ENCODE measurements at regions not wholly inside any gene's neighbourhood (a gene's known extent, or its start where the extent isn't known, plus 50 kb on each side); places are given as distances from the start of the nearest gene placed in this dataset.

DNA sequence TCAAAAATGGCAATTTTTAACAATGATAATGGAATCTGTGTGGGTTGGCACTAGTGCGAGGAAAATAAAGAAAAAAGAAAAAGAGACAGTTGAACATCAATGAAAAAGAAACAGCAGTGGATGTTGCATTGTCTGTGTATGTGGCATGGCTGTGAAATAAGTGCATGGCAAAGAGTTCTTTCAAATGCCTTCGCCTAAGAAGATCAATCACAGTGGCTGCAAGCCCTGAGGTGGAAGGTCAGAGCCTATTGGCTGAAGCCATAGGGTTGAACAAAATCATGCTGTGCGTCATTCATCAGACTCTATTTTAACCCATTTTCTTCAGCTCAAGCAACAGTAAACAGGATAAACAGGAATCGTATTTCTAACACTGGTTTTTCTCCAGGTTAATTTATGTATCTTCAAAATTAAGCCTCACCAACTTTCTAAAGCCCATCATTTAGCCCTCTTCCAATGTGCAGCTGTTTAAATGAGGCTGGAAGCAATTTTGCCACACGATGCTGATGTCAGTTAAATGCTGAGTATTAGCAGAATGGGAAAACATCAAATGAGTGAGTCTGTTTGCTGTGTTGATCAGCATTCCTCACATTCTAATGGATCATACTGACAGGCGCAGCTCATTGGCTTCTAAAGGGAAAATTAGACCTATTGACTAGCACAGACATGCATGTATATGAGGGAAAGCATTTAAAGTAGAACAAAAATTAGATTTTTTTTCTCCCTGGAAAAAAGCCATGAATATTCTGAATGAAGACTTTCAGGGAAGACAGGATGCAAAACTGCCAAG, 955.9 kb upstream of the EYS start:
- no peak for DNase-seq

DNA sequence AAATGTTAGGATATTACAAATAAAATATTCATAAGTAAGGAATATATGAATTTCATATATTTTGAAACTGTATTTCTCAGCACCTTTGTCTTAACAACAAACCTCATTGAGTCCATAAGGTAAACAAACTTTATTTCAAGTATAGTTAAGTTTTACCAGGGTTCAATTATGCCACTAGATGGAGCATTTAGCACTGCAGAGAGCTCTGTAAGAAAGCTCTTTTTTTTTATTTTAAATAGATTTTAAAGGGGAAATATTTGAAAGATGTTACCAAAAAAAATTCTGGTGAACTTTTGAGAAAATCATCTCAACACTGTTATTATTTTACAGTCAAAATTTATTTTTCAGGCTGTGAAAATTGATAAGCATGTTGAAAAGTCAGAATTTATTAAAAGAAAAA, 955.2 kb upstream of the EYS start:
- DNase-seq, result no peak

DNA sequence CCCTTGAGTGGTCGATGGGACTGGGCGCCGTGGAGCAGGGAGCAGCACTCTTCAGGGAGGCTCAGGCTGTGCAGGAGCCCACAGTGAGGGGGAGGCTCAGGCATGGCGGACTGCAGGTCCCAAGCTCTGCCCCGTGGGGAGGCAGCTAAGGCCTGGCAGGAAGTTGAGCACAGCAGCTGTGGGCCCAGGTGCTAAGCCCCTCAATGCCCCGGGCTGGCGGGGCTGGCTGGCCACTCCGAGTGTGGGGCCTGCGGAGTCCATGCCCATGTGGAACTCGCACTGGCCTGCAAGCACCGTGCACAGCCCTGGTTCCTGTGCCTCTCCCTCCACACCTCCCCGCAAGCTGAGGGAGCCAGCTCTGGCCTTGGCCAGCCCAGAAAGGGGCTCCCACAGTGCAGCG, 948.4 kb upstream of the EYS start:
- no peak for DNase-seq

DNA sequence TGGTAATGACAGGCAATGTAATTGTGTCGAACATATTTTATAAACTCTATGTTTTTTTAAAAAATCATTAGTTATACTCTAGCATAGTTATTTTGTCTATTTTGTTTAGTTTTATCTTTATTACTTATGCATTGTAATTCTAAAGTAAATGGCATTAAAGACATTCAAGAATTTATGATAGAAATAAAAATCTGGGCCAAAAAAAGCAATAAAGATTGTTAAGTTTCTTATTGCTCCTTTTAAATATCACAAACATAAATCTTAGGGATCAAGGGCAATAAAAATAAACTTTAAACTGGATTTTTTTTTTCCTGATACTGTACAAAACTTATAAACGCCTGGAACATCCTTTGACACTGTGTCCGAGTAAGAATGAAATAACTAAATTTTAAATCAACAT, 931.5 kb upstream of the EYS start:
- no peak for DNase-seq

DNA sequence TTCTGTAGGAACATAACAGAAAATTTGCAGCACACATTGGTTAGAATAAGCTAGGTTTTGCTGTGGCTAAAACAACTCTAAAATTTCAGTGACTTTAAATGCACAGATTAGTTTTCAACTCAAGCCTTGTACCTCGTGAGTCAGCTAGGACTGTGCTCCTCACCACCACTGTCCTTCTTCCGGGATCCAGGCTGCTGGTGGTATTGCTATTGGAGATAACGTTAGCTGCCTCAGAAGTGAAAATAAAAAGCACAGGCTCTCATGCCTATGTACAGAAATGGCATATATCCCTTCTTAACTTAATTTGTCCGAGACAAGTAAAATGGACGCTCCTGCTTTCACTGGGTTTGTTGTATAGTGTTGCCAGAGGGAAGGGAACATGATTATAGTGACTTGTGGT, 931.1 kb upstream of the EYS start:
- no peak for DNase-seq

DNA sequence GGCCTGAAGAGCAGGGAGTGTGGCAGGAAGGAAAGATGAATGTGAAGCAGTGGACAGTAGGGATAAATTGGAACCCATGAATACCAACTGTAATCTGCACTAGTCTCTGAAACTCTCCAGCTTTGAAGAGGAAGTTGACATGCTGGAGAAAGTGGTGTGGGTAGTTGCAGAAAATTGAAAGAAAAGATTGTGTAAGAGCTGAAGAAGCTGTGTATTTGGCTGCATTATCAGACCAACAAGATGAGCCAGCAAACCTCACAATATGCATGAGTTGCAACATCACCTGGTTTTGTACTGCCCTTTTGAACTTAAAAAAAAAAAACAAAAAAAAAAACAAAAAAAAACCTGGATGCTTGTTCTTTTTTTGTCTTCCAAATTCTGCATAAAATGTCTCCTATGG, 921.9 kb upstream of the EYS start:
- DNase-seq, result no peak

DNA sequence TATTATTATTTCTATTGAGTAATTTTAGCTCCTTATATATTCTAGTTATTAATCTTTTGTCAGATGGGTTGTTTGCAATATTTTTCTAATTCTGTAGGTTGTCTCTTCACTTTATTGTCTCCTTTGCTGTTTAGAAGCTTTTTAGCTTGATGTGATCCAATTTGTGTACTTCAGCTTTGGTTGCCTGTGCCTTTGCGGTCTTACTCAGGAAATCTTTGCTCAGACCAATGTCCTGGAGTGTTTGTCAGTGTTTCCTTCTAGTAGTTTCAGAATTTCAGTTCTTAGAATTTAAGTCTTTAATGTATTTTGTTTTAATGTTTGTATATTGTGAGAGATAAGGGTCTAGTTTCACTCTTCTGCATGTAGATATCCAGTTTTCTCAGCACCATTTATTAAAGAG, 916.0 kb upstream of the EYS start:
- no peak for DNase-seq

DNA sequence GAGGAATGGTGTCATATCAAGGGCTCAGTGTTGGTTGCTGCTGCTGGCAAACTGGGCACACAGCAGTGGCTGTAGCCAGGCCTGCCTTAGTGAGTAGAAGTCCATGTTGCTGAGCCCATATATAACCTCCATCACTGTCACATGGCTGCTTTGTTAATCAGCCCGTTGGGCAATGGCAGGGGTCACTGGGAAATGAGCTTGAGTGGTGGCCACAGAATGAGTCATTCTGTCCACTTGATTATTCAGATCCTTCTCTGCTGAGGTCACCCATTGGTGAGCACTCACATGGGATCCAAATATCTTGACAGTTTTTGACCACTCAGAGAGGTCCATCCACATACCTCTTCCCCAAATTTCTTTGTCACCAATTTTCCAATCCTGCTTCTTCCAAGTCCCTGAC, 898.9 kb upstream of the EYS start:
- no peak for DNase-seq

DNA sequence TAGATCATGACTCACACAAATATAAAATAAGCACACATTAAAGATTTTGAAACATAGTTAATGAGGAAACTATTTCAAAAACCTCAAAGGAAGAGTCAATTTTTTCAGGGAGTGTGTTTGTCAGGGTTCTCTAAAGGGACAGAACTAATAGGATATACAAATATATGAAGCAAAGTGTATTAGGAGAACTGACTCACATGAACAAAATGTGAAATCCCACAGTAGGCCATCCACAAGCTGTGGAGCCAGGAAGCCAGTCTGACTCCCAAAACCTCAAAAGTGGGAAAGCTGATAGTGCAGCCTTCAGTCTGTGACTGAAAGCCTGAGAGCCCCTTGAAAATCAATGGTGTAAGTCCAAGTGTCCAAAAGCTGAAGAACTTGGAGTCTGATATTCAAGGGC, 898.0 kb upstream of the EYS start:
- DNase-seq, result no peak

DNA sequence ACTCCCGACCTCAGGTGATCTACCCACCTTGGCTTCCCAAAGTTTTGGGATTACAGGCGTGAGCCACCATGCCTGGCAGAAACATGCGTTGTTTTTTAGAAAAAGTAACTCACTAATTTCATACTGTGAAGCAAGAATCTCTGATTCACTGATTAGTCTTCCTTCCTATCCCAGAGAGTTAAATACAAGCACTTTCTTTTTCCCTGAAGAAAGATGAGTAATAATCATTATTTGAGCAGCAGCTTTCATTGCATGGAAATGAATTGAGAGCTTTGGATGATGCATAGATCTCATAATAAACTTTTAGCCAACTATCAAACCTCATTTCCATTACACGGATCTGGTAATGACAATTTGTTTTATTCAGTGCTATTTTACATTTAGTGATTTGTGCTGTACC, 892.5 kb upstream of the EYS start:
- no peak for DNase-seq

DNA sequence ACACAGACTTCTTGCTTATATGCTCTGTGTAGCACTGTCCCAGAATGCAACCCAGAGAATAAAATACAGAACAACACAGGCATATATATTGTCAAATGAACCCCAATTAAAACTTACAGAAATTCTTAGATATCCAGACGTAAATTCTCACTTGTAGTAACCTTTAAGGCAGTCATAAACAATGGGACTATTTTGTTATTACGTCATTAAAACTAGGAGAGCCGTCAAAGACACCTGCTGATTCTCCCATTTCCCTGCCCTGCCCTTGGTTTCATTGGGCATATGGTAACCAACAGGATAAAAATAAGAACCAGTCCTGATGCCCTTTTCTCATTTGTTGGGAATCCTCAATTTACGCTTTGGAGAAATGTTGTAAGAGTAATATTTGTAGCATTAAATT, 871.3 kb upstream of the EYS start:
- DNase-seq, result no peak

DNA sequence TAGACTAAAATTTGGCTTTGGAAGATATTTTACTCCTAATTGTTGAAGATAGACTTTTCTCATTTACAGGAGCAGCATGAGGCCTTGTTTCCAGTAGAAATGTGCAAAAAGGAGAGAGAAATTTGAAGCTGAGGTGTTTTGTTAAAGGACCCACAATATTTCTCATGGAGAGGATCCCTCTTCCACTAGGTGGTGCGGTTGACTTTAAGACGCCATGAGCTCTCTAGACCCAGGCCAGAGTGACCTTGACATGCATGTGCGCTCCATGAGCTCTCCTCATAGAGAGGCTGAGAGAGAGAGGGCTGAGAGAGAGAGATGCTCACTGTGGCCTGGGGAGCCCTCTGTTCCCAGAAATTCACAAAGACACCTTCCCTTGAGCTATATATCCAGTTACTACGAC, 861.2 kb upstream of the EYS start:
- DNase-seq, result no peak

DNA sequence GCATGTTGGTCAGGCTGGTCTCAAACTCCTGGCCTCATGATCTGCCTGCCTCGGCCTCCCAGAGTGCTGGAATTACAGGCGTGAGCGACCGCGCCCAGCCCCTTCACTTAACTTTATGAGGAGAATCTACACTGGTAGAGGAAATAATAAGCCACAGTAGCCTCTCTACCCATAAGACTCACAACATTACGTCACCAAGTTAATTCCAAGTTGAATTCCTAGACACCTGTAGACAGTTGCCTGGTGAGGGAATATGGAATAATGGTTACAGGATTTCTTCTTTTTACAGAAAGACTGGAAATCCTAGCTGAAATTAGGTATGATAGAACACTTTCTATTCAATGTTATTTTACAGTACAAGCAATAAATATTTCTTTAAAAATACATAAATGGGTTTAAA, 854.5 kb upstream of the EYS start:
- no peak for DNase-seq

DNA sequence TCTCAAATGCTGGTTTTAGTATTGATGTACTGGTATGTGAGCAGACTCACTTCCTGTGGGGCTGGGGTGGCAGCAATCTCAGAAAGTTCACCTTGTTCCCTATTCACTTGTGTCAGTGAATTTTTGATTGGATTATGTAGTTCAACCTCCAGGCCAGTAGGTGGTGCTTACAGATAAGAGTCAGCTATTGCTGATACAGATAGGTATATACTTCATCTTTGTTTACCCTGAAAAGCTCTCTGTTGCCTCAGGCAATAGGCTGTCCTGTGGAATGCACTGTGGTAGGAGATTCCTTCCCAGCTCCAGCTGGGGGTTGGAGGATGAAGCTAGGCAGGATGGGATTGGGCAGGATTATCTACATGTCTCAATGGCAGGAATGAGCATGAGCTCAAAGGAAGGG, 851.2 kb upstream of the EYS start:
- DNase-seq, result no peak

DNA sequence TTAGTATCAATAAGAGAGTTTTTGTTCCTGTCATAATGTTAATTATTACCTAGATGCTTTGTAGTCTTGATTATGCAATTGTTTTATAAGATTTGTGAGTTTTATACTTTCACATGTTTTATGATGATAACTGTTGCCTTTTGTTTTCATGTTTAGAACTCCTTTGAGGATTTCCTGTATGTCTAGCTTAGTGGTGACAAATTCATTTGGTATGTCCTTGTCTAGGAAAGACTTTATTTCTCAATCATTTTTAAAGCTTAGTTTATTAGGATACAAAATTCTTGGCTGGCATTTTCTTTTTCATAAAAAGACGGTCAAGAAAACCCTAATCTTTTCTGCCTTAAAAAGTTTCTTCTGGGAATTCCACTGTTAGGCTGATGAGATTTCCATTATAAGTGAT, 849.9 kb upstream of the EYS start:
- DNase-seq, result no peak

DNA sequence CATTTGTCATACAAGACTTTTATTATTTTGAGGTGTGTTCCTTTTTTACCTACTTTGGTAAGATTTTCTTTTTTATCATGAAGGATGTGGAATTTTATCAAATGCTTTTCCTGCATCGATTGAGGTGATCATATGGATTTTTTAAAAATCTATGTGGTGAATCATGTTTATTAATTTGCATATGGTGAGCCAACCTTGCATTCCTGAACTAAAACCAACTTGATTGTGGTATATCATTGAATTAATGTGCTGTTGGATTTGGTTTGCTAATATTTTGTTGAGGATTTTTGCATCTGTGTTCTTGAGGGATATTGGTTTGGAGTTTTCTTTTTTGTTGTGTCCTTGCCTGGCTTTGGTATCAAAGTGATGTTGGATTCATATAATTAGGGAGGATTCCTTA, 848.1 kb upstream of the EYS start:
- no peak for DNase-seq

DNA sequence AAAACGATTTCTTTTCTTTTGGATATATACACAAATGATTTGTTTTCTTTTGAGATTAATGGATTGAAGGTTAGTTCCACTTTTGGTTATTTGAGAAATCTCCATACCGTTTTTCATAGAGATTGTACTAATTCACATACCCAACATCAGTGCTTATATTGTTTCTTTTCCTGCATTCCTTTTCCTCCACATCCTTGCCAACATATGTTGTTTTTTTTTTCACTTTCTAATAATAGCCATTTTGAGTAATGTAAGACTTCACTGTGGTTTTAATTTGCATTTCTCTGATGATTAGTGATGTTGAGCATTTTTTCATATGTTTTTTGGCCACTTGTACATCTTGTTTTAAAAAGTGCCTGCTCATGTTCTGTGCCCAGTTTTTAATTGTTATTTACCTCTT, 846.4 kb upstream of the EYS start:
- DNase-seq, result no peak

DNA sequence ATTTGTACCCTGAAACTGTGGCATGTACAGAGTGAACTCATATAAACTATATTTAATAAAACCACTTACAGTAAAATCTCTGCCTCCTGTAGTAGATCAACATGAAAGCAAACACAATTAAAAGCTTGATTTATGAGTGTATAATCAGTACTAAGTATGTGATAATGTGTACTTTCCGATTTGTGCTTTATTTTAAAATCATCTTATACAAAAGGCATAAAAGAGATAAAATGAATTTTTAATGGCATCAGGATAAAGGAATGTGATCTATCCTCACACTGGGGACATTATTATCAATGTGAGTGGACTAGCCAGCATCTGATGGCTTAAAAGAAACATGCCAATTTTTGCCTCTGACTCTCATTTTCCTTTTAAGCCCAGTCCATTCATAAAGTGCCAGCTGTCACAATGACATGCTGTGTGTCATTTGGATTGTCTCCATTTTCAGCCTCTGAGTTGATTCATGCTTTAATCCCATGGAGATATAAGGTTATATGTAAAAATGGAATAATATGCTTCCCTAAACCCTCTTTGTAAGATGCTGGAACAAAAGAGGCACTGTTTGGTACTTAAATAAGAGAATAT, 831.6 kb upstream of the EYS start:
- peak in 6 of 51 donors; percentile 1 to 10 (median 4) for DNase-seq

DNA sequence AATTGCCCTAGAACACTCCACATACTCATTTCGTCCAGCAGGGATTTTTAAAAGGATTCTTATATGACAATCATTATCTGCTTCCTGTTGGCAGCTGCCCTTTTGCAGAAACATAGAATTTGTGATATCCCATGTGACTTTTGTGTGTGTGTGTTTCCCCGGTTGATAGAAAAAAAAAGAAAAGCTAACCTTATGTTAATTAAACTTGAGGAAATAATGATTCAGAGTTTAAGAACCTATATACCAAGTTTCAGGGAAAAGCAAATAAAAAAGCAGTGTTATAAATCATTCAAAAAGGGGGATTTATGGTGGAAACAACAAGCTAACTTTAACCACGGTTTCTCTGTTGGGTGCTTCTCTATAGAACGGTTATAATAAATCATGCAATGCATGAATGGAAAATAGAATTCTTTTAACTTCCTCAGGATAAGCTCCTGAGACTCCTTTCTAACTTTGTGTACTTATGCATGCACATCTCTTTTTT, 826.9 kb upstream of the EYS start:
- DNase-seq, result no peak

DNA sequence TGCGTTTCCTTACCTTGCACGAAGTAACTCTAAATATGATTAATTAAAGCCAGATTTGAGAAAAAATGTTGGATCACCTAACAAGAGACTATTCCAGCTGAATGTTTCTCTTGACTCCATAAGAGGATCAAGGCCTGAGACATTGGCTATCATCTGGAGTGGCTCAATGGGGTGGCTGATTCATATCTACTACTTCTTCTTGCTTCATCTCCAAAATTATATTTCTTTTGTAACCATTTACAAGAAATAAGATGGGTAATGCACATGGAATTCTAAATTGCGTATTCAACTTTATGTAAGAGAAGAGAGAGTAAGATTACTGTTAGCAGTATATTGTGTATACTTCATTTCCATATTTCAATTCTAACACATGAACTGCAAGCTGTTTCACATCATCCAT, 819.0 kb upstream of the EYS start:
- DNase-seq, result no peak

DNA sequence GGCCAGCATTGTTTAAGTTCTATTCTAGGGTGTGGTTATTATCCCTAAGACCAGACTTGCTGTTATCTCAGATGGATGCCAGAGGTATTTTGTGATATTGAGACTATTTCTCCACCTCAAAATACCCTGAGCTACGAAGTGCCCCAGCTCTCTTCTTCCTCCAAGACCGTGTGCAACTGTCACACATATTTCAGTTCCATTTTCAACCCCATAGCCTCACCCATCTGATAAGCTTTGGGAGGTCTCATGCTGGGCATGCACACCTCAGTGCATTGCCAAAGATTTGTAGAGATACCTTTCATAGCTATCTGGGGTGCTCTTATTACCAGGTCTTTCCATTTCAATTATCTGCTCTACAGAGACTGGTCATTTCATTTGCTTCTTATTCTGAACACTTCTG, 815.8 kb upstream of the EYS start:
- no peak for DNase-seq

DNA sequence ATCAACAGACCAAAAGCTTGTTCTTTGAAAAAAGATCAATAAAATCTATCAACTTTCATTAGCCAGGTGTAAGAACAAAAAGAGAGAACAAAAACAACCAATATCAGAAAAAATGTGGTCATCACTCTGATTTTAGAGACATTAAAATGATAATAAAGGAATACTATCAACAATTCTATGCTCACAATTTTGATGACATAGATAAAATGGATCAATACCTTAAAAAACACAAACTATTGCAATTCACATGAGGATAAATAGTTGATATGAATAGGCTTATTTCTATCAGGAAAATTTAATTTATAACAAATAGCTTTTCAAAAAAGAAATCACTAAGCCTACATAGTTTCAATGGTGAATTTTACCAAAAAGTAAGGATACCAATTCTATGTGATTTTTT, 809.4 kb upstream of the EYS start:
- DNase-seq, result no peak

DNA sequence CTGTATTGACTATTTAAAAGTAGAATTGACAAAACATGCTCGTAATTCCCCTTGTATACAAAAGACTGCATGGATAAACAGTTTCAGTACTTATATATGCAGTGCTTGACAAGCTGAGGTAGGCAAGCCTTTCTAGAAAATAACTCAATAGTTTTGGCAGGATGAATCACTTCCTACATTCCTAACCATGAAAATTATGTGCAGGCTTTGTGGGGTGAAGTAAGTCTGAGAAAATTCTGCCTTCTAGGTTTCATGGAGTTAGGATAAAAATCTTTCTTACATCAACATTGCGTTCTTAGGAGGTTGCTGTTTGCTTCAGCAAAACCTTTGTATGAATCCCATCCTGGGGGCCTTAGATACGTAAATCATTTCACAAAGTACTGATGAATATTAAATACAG, 801.4 kb upstream of the EYS start:
- no peak for DNase-seq

DNA sequence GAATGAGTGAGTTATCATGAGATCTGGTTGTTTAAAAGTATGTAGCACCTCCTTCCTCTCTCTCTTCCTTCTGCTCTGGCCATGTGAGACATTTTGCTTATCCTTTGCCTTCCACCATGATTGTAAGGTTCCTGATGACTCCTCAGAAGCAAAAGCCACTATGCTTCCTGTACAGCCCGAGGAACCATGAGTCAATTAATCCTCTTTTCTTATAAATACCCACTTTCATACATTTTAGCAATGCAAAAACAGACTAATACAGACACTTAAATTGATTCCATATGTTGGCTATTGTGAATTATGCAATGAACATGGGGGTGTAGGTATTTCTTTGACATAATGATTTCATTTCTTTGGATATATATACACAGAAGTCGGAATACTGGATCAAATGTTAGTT, 792.8 kb upstream of the EYS start:
- DNase-seq, result no peak
